Activated T-helper 1 cell treated with anti-CD3 and anti-CD28 coated beads, Interleukin-2, amount 50 U/mL, for 16 hours (primary cell): ENCODE measurements at regions not wholly inside any gene's neighbourhood (a gene's known extent, or its start where the extent isn't known, plus 50 kb on each side); places are given as distances from the start of the nearest gene placed in this dataset.

Source experiments
- DNase-seq, 2 donors: peaks; one replicate each; pipeline ENCODE4 v3.0.0-alpha.2; 2020; ENCODE audit warnings: low read depth in 1 of 2, low spot score in 1 of 2

DNA sequence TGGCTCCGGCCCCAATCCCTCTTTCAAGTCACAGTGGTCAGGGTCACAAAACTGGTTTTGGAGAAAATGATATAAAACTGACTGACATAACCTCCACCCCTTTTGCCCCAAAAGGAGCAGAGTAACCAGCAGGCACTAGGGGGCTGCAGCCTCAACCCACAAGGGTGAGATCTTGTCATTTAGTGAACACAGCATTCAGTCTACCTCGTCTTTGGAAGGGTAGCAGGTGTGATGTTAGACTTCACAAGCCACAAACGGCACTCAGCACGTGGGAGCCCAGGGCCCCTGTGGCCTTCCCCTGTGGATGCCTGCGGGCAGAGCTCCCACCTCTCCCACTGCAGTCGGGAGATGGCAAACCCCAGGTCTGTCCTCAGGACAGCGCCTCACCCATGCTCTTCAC lies 372.1 kb upstream of the MYT1L start:
- DNase-seq = no peak

DNA sequence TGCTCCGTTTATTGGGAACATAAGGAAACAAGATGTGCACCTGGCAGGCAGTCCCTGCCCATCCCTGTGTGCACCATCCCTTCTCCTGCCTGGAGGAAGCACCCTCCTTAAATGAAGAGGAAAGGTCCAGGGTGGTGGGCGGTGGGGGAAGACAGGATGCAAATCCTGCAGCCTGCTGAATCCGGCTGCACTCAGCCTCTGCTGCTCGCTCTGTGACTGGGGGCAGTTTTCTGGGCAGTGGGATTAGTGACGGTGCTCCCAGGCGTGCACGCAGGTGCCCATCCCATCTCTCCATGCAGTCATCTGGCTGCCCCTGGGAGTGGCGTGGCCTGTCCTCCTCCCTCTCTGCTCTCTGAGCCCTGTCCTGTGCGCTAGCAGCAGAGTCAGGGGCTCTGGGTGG lies 371.3 kb upstream of the MYT1L start:
- no peak for DNase-seq

DNA sequence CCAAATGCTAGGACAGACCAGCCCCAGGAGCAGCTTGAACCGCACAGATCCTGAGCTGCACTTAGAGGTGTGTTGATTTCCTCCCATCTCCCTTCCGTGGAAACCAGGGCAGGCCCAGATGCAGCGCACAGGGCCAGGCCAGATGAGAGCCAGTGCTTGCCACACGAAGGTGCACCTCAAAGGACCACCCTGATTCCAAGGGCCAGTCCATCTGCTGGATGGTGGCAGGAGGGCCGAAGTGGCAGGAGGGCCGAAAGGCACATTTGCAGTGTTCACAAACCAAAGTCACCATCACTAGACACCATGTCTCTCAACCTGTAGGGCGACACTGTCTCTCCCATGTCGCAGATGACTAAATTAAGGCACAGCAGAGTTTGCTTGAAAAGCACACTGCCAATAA lies 370.7 kb upstream of the MYT1L start:
- DNase-seq = no peak

DNA sequence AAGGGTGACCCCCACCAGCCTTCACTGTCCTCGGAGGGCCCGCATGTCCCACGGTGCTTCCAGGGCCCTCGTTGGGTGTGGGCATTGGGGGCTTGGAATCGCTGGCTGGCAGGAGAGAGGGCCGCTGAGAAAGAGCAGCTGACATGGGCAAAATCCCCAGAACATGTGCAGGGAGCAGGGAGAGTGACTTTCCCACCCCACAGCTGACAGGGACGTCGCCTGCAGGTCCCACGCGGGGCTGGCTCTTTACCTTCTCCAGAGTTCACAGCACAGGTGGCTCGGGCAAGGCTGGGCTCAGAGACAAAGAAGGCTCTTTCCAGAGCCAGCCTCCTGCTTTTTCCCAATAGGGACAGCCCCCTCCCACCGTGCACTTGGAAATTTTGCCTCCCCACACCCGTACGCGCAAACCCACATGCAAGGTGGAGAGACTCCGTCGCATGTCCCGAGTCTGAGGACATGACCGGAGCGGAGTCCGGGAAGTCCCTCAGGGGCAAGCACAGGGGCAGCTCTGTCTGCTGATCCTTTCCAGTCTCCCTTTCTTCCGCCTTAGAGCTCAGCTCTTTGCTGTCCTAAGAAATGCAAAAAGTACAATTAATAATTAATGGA lies 370.2 kb upstream of the MYT1L start:
- DNase-seq = no peak

DNA sequence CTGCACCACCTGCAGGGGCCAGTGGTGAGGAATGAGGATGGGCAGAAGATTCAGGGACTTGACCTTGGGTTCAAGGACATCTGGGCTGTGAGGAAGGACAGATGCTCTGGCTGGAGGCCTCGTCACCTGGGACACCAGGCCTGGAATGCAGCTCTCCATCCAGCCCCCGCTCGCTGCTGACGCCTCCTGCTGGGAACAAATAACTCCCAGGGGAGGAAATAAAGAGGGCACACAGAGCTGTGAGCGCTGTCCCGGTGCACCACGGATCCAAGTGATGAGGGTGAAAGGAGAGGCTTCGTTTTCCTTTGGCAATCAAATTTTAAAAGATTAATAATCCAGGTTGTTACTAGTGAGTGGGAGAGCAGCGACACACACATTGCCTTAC lies 368.0 kb upstream of the MYT1L start:
- no peak for DNase-seq

DNA sequence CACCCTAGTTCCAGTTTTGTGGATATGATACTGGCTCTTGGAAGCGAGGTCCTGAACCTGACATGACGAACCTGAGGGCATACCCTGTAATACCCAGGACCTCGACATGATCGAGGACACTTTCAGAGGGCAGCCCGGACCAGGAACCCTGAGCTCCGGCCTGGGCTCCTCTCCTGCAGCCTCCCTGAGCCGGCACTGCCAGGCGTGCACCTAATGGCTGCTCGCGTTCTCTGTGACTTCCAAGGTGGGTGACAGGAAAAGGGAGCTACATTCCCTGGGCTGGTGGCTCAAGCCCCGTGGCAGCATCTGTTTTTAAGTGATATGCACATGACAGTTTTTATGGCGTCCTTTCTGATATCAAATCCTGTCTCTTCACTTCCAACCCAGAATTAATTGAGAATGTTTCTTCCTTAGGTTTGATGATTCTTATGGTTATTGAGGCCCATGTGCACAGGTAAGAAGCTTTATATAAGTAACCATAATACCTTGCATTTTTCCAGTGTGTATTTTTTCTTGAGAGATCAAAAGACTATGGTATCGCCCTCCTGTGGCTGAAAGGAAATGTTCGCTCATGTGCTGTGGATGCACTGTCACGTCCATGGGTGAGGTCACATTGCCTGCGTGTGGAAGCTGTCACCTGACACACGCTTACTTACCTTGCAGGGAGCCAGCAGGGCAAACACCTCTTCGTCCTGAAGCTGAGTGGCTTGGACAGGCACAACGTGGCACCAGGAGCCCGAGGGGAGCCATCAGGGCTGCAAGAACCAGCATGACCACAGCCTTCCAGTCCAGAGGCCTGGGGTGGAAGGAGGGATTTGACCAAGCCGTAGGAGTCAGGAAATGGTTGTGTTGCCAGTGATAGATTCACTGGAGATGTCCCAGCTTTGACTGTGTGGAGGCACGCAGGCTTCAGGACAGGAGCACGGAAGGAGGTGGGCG lies 367.4 kb upstream of the MYT1L start:
- no peak for DNase-seq

DNA sequence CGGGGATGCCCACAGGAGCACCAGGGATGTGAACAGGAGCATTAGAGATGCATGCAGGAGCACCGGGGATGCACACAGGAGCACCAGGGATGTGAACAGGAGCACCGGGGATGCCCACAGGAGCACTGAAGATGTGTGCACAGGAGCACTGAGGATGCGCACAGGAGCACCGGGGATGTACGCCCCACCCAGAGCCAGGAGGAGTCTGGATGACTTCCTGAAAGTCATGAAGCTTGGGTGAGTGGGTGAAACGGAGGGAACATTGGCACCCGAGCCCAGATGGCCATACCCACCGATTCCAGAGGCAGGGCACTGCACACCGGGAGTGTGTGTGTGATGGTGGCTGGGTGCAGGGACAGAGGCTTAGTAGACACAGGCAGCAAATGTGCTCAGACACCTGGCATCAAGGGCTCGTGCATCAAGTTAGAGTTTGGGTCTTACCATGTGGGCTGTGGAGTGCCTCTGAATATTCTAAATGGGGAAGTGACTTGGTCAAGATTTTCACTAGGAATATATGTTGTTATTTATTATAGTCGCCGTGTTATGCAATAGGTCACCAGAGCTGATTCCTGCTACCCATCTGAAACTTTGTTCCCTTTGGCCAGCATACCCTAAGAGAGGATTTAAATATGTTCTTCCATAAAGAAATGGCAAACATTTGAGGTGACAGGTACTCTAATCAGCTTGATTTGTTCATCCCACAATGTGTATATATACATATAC lies 365.8 kb upstream of the MYT1L start:
- no peak for DNase-seq

DNA sequence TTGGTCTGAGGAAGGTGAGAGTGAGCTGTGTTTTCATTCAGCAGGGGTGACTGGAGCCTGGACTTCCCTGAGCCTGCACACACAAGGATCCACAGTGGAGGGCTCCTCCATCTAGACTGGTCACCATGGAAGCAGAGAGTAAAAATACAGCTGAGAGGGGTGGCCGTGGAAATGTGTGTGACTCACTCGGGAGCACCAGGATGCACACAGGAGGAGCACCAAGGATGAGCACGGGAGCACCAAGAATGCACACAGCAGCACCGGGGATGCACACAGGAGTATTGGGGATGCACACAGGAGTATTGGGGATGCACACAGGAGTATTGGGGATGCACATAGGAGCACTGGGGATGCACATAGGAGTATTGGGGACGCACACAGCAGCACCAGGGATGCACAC lies 365.2 kb upstream of the MYT1L start:
- DNase-seq = no peak

DNA sequence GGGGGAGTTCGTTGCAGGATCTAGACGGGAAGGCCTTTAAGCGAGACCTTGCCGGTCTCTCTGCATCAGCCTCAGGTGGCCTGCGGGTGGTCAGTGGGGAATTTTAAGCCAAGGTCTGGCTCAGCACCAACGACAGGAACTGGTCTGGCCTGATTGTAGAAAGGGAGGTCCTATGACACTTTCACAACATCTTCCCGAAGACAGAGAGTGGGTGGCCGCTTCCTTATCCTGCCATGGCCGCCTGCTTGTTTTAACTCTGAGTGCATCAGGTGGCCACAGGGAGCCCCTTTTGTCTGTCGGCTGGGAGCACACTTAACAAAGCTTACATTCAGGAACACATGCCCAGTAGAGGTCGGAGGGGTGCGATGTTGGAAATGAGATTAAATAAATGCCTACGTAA lies 363.7 kb upstream of the MYT1L start:
- DNase-seq = no peak

DNA sequence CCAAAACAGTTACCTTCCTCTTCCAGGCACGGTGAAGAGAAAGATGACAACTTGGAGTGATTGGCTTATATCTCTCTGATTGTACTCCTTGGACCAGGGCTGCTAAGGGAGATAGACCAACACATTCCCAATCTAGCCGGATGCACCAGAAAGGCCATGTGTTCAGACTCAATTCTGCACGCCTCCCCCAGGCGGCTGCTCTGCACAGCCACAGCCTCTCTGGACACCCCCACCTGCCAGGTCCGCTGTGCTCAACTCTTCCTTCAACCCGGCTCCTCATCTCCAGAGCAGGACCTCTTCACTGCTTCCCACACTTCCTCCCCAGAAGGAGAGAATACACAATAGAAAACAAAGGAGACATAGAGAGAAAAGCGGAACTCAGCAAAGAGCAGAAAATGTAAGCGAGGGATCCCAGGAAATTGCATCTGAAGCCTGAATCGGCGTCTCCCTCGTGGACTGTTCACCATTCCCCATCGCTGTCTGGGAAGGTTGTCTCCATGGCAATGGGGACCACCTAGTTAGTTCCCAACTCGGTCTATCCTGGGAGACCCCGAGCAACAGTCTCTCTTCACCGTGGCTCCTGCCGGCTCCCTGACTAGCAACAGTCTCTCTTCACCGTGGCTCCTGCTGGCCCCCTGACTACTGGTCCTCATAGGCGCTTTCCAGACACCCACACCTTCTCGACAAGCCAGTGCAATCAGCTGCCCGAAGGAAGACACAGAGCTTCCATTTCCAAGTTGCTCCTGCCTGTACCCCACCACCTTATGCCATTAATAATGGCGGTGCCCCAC lies 361.7 kb upstream of the MYT1L start:
- no peak for DNase-seq

DNA sequence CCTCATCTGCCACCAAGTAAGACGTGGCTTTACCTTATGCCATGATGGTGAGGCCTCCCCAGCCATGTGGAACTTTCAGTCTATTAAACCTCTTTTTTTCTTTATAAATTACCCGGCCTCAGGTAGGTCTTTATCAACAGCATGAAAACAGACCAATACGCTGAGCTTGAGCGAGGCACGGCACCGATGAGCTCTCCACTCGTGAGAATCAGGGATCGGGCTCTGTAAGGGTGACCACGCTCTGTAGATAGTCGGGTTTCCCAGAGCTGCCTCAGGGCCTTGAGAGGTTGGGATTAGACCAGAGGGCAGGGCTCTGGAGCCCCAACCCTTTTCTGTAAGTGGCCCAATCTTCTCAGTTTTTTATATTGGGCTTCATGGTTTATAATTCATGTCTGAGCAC lies 360.3 kb upstream of the MYT1L start:
- DNase-seq = no peak

DNA sequence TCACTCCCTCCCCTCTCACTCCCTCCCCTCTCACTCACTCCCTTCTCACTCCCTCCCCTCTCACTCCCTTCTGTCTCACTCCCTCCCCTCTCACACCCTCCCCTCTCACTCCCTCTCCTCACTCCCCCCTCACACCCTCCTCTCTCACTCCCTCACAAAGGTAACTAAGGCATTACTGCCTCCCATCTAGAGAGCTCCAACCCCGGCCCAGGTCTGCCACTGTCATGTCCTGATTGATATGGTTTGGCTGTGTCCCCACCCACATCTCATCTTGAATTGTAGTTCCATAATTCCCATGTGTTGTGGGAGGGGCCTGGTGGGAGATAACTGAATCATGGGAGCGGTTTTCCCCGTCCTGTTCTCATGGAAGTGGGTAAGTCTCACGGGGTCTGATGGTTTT lies 359.9 kb upstream of the MYT1L start:
- no peak for DNase-seq

DNA sequence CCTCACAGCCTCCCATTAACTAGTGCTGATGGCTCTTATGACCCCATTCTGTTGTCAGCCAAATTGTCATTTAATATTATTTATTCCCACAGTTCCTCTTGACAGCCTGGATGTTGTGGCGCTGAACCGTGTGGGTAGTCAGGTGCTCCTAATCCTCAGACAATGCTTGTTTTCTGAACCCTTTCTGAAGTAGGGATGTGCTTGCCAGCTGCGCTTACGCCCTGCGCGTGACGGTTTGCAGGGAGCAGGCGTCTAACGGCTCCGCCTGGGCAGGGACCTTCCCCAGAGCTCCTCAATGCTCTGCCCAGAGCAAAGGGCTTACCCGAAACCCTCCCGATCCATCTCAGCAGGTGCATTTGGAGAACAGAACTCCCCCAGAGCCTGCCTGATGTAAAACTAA lies 358.2 kb upstream of the MYT1L start:
- no peak for DNase-seq

DNA sequence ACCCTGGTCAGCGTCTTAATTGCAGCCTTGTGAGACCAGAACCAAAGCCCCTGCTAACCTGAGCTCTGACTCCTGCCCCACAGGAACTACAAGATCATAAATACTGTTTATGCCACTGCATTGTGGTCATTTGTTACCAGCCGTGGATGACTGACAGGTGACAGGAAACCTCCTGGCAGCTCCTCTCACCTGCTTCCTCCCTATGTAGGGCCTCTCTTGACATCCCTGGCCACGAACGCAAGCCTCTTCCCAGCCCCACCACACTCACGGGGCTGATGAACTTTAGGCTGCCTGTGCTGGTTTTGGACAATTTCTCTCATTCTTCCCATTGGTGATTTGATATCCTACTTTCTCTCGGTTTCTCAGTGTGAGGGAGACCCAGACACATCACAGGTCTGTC lies 357.2 kb upstream of the MYT1L start:
- DNase-seq = no peak

DNA sequence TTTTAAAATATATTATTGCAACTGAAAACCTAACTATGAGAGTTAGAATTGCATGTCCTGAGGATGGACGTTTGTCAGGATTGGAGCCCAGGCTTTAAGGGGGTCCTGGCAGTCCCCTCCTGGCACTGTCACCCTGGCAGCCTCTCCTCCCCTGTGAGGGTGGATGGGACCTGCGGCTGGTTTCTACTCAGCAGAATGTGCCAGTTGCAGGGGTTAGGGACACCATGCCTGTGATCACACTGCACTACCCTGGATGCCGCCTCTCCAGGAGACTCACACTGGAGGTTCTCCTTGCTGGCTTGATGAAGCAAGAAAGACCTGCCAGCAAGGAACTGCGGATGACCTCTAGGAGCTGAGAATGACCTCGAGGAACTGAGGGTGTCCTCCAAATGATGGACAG lies 356.7 kb upstream of the MYT1L start:
- DNase-seq = no peak

DNA sequence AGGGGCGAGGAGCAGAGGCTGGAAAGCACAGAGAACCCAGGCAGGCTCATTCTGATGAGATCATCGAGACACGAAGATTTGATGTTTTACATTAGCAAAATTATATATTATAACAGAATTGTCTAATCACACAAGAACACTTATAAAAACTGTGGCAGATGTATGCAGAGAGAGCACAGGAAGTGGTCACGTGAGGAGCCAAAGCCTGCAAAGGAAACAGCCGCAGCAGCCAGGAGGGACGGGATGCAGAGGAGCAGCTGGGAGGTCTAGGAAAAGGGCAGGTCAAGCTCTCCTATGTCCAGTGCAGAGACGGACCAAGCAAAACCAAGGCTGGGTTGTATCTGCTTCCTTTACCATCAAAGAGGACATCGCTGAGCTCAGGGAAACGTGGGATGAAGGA lies 355.1 kb upstream of the MYT1L start:
- no peak for DNase-seq

DNA sequence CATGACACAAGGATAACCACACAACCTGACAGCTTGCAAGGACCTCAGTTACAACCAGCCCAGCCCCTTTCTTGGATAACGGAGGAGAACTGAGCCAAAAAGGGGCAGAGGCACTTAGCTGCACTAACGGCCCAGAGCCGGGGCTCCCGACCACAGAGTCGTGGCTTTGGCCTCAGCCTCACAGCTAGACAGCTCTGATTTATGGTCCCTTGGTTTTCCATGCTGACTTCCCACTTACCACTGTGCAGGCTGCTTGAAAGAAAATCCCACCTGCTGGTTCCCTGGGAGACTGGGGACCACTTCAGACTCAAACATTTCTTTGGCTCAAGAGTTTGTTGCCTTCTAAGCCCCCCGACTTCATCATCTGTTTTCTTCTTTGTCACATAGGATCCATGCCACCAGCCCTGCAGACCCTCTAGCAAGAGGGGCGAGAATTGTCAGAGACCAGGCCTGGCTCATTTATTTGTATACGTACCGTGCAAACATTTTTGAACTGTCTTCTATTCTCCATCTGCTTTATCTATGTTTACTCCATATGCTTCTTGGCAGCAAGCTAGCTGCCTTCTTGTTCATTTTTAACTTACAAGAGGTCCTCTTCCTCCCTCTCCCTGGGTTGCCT lies 352.6 kb upstream of the MYT1L start:
- DNase-seq = no peak

DNA sequence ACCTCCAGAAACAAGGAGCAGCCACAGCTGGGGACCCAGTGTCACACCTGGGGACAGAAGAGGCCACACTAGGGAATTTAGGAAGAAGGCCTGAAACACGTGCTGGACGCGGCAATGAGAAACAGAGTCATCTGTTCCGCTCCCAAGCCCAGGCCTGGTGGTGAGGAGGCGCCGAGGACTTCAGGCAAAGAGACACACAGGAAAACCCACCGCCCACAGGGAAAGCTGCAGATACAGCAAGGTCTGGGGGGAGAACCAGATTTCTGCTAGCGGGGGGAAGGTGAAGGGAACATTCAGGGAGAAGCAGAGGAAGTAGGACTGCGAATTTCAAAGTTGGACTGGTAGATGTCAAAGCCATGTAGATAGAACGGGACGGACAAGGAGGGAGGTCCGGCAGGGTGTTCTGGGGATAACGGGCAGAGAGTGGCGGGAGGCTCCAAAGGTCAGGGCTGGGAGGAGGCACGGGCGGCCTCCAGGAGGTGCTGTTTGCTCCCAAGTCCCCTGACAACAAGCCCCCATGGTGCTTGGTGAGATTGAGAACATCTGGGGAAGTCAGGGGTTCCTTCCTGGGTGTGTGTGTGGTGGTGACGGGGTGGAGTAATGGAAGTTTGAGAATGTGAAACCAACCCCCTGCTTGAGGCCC lies 351.7 kb upstream of the MYT1L start:
- DNase-seq = no peak

DNA sequence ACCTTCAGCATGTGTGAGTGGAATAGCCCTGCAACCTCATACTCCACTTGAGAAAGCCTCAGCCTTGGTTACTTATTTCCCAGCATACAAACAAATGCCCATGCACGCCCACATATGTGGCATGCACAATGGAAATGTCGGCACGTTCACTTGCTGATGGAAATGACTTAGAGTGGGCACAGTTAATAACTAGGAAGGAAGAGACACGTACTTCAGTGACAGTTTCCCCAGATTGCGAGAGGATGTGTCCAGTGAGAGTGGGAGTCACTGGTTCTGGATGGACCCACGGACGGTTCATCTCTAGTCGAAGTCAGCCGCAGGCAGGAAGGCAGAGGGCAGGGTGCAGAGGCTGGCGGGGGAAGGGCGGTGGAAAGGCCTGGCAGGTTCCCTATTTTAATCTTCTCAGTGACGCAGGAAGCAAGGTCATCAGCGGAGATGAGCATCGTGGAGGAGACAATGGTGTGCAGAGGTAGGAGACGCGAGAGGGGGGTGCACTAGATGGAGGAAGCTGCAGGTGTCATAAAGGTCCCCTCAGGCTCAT lies 350.7 kb upstream of the MYT1L start:
- no peak for DNase-seq

DNA sequence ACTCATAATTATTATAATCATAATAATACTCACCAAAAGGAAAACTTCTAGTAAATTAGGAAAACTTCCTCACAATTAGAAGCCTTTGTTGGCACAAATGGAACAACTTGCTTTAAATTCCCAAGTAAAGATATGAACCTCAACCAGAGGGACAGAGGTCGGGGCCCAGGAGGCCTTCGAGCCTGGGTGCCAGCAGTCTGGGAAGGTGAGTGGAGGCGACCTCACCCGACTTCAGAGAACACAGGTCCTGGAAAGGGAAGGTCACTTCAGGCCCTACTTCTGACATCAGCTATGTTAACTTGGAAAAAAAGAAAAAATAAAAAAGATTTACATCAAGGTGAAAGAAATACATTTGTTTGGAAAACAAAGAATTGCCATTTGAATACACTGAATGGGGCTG lies 350.0 kb upstream of the MYT1L start:
- DNase-seq = no peak
